ENCODE measurements at regions not wholly inside any gene's neighbourhood (a gene's known extent, or its start where the extent isn't known, plus 50 kb on each side); places are given as distances from the start of the nearest gene placed in this dataset.
"Not testable (repeated sequence)": the region's sequence is repeated elsewhere in the genome, so short reads cannot be mapped to it uniquely, and the experiment has no call there.

GRCh38 chr4:75340561-75340960, 173.6 kb downstream of the RCHY1 start:
- Histone ChIP-seq H3K9me3 (no peaks in the 10 kb centered on the region), H3K27ac (no peak overlapping the region), H3K27me3 (no peaks in the 10 kb centered on the region), H3K36me3 (no peaks in the 10 kb centered on the region), H3K4me1 (no peaks in the 10 kb centered on the region), H3K9ac (ENCODE audit: low read depth in 2 of 2, low read length in 2 of 2) (no peak overlapping the region), H3K4me3 (no peak overlapping the region)
- TF ChIP-seq CTCF (IDR thresholded peaks at IDR 0.05): no peak
- intact Hi-C loops (cut with DNase I): no loop called here
- DNase-seq: no peak

- no peaks in the 10 kb centered on the region for H3K36me3 ChIP-seq
- H3K27me3 ChIP-seq: no peaks in the 10 kb centered on the region
- no peak overlapping the region for H3K9ac ChIP-seq (ENCODE audit: low read depth in 2 of 2, low read length in 2 of 2)
- no peak overlapping the region for H3K27ac ChIP-seq
- no peaks in the 10 kb centered on the region for H3K9me3 ChIP-seq
- intact Hi-C loops (cut with DNase I): no loop called here
- H3K4me1 ChIP-seq: no peaks in the 10 kb centered on the region
- no peak for TF ChIP-seq CTCF (IDR thresholded peaks at IDR 0.05)
- no peak for DNase-seq
- H3K4me3 ChIP-seq: no peak overlapping the region
Observed at GRCh38 chr4:75338352-75338880, 175.8 kb downstream of the RCHY1 start.

- TF ChIP-seq CTCF (IDR thresholded peaks at IDR 0.05): no peak
- H3K4me3 ChIP-seq: no peak overlapping the region
- no peak overlapping the region for H3K9ac ChIP-seq (ENCODE audit: low read depth in 2 of 2, low read length in 2 of 2)
- intact Hi-C loops (cut with DNase I): no loop called here
- H3K27ac ChIP-seq: no peak overlapping the region
- no peaks in the 10 kb centered on the region for H3K4me1 ChIP-seq
- H3K27me3 ChIP-seq: no peaks in the 10 kb centered on the region
- DNase-seq: no peak
- no peaks in the 10 kb centered on the region for H3K9me3 ChIP-seq
- no peaks in the 10 kb centered on the region for H3K36me3 ChIP-seq
Observed at GRCh38 chr4:75327804-75328512, 186.2 kb downstream of the RCHY1 start.

DNA sequence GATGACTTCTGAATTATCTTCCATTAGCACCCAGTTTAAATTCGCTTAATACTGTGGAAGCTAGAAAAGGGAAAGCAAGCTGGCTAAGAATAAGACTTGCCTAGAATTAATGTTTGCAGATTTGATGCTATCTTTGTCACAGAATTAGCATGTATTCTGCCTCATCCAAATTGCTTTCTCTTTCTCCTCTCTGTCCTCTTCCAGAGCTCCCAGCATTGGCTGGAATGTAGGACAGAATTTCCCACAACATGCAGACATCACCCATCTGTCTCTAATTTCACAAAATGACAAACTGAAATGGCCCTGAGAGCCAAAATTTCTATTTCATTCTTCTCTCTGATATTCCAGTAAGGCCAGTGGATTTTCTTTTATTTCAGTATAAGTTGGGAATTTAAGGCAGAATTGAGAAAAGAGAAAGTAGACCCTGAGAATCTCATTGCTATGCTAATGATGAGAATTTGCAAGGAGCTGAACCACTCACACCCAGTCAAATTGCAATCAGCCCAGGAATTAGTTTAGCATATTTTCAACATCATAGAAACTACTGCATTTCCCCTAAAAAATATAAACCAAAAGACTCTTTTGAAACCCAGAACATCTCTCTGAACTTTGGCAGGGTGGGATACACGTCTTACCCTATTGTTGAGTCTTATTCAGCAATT, 188.8 kb downstream of the RCHY1 start:
- no peaks in the 10 kb centered on the region for H3K9me3 ChIP-seq
- no peak for TF ChIP-seq CTCF (IDR thresholded peaks at IDR 0.05)
- no peaks in the 10 kb centered on the region for H3K36me3 ChIP-seq
- no peak for DNase-seq
- H3K4me1 ChIP-seq: no peaks in the 10 kb centered on the region
- intact Hi-C loops (cut with DNase I): no loop called here
- H3K9ac ChIP-seq (ENCODE audit: low read depth in 2 of 2, low read length in 2 of 2): no peak overlapping the region
- no peaks in the 10 kb centered on the region for H3K27me3 ChIP-seq
- H3K27ac ChIP-seq: no peak overlapping the region
- H3K4me3 ChIP-seq: no peak overlapping the region

DNA sequence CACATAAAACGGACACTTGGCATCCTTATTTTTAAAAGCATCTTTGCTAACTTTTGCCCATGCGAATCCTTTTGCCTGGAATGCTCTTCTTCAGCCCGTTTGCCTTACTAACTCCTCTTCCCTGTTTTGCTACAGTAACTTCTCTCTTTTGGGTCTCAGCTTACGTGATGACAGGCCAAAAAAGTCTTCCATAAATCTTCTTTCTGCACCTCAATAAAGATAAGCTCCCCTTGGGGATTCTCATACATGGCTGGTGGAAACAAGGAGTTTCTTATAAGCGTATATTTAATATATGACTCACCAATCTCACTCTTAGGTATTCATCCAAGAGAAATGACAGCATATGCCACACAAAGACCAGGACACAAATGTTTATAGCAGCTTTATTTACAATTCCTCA, 192.7 kb downstream of the RCHY1 start:
- TF ChIP-seq CTCF (IDR thresholded peaks at IDR 0.05): no peak
- intact Hi-C loops (cut with DNase I): no loop called here

GRCh38 chr4:75317641-75318040, 196.6 kb downstream of the RCHY1 start:
- intact Hi-C loops (cut with DNase I); H3K9me3 ChIP-seq; H3K27me3 ChIP-seq; H3K27ac ChIP-seq; H3K4me1 ChIP-seq; H3K9ac ChIP-seq (ENCODE audit: low read depth in 2 of 2, low read length in 2 of 2); H3K36me3 ChIP-seq; DNase-seq; H3K4me3 ChIP-seq: not testable (repeated sequence)

More for the DNA sequence above, 192.7 kb downstream of the RCHY1 start:
- H3K4me1 ChIP-seq: no peaks in the 10 kb centered on the region
- no peak for DNase-seq
- H3K9ac ChIP-seq (ENCODE audit: low read depth in 2 of 2, low read length in 2 of 2): no peak overlapping the region
- H3K9me3 ChIP-seq: no peaks in the 10 kb centered on the region
- no peak overlapping the region for H3K27ac ChIP-seq
- H3K27me3 ChIP-seq: no peaks in the 10 kb centered on the region
- no peaks in the 10 kb centered on the region for H3K36me3 ChIP-seq
- H3K4me3 ChIP-seq: no peak overlapping the region
